ENCODE measurements at regions not wholly inside any gene's neighbourhood (a gene's known extent, or its start where the extent isn't known, plus 50 kb on each side); places are given as distances from the start of the nearest gene placed in this dataset.

GRCh38 chr15:47548231-47548630, 169.1 kb upstream of the SEMA6D start:
- Histone ChIP-seq H3K4me1 (ENCODE audit: insufficient read depth, low read length) (no peaks in the 10 kb centered on the region), H3K4me3 (replicated peaks in 1 of 3; ENCODE audit: insufficient read depth in 1 of 3, low read depth in 2 of 3, low read length in 3 of 3) (no peak overlapping the region), H3K27ac (ENCODE audit: extremely low read length, insufficient read depth, low read length) (no peak overlapping the region), H3K27me3 (ENCODE audit: control insufficient read depth in 1 of 2, insufficient read depth in 2 of 2, low read length in 2 of 2) (no peaks in the 10 kb centered on the region), H3K9ac (ENCODE audit: insufficient read depth, low read depth, low read length) (no peak overlapping the region), H3K9me3 (ENCODE audit: low read length) (peaks cover 74% of the 10 kb centered on the region), H4K20me1 (ENCODE audit: insufficient read depth, low read length) (no peaks in the 10 kb centered on the region), H2AFZ (ENCODE audit: low read length) (no peak overlapping the region), H3K4me2 (ENCODE audit: low read depth, low read length) (no peak overlapping the region), H3K36me3 (replicated peaks in 1 of 2; ENCODE audit: control insufficient read depth in 1 of 2, insufficient read depth in 2 of 2, low read length in 2 of 2) (no peaks in the 10 kb centered on the region), H3K79me2 (ENCODE audit: insufficient read depth, low read length) (no peaks in the 10 kb centered on the region)
- intact Hi-C loops (cut with micrococcal nuclease; ENCODE audit: unreplicated experiment) (no loop called here), in situ Hi-C loops (cut with HindIII; ENCODE audit: extremely low pct_ligation_motif_present, low pct_unique_long_range_greater_than_20kb) (no loop called here)
- whole genome bisulfite sequencing (ENCODE audit: low lambda C conversion rate) = 7% methylated on average over 1 of the region's 1 CpG
- ChIA-PET CTCF (ENCODE audit: low intra/inter-chr PET ratio, low total read pairs) (no interaction called here), POLR2A (no interaction called here)
- BruUV-seq (replicated peaks) = no TSS peak
- no peak for ATAC-seq
- FAIRE-seq = no peak
- no peak for TF ChIP-seq ZNF260 (CRISPR knock-in tag; IDR thresholded peaks at IDR 0.05; ENCODE audit: borderline replicate concordance, low read depth)
- TF ChIP-seq ZNF446 (CRISPR knock-in tag; IDR thresholded peaks at IDR 0.05) = no peak
- TF ChIP-seq ZKSCAN8 (CRISPR knock-in tag; IDR thresholded peaks at IDR 0.05; ENCODE audit: borderline replicate concordance) = no peak
- TF ChIP-seq TSC22D2 (CRISPR knock-in tag; IDR thresholded peaks at IDR 0.05; ENCODE audit: borderline replicate concordance) = no peak
- no peak for TF ChIP-seq MTA3 (CRISPR knock-in tag; IDR thresholded peaks at IDR 0.05)
- TF ChIP-seq ZNF552 (CRISPR knock-in tag; IDR thresholded peaks at IDR 0.05; ENCODE audit: borderline replicate concordance) = no peak
- TF ChIP-seq SMARCC2 (IDR thresholded peaks at IDR 0.05) = no peak
- no peak for TF ChIP-seq SRY (CRISPR knock-in tag; IDR thresholded peaks at IDR 0.05)
- no peak for TF ChIP-seq CEBPZ (IDR thresholded peaks at IDR 0.05; ENCODE audit: low read length)
- TF ChIP-seq ZNF12 (CRISPR knock-in tag; IDR thresholded peaks at IDR 0.05) = no peak
- TF ChIP-seq ZNF577 (CRISPR knock-in tag; IDR thresholded peaks at IDR 0.05; ENCODE audit: borderline replicate concordance, low read depth) = no peak
- TF ChIP-seq ZNF644 (CRISPR knock-in tag; IDR thresholded peaks at IDR 0.05; ENCODE audit: low read depth) = no peak
- TF ChIP-seq DBP (CRISPR knock-in tag; IDR thresholded peaks at IDR 0.05; ENCODE audit: not compliant biosample characterization) = no peak
- no peak for TF ChIP-seq MAF1 (CRISPR knock-in tag; IDR thresholded peaks at IDR 0.05; ENCODE audit: borderline replicate concordance)
- no peak for DNase-seq (ENCODE audit: low spot score)
